ENCODE measurements at regions not wholly inside any gene's neighbourhood (a gene's known extent, or its start where the extent isn't known, plus 50 kb on each side); places are given as distances from the start of the nearest gene placed in this dataset.

DNA sequence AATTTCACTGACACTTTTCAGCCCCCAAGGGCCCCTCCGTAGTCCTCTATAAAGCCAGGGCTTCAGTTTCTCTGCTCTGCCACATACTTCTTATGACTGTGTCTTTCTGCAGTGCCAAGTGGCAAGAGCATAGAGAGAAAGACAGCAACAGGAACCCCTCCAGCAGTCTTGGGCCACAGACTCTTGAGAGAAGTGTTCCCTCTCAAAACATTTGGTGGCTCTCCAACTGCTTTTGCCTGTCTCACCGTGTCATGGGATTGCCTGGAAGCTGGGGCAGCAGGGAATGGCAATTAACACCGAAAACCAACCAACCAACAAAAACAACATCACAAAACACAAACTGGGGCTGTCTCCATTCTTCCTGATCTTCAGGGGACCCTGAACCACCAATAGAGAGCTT, 73.8 kb upstream of the ELN start:
- TF ChIP-seq, protein P1, sequence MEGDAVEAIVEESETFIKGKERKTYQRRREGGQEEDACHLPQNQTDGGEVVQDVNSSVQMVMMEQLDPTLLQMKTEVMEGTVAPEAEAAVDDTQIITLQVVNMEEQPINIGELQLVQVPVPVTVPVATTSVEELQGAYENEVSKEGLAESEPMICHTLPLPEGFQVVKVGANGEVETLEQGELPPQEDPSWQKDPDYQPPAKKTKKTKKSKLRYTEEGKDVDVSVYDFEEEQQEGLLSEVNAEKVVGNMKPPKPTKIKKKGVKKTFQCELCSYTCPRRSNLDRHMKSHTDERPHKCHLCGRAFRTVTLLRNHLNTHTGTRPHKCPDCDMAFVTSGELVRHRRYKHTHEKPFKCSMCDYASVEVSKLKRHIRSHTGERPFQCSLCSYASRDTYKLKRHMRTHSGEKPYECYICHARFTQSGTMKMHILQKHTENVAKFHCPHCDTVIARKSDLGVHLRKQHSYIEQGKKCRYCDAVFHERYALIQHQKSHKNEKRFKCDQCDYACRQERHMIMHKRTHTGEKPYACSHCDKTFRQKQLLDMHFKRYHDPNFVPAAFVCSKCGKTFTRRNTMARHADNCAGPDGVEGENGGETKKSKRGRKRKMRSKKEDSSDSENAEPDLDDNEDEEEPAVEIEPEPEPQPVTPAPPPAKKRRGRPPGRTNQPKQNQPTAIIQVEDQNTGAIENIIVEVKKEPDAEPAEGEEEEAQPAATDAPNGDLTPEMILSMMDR (IDR thresholded peaks at IDR 0.05): no peak
- TF ChIP-seq POLR2A (IDR thresholded peaks at IDR 0.05): no peak

Measured in vagina (tissue), 2 donors.